MM.1S (cell line): ENCODE measurements at regions not wholly inside any gene's neighbourhood (a gene's known extent, or its start where the extent isn't known, plus 50 kb on each side); places are given as distances from the start of the nearest gene placed in this dataset.

Experiments used
- EZH2 ChIP-seq: fragments of 300-600 bp; sonication (generic); optimal IDR thresholded peaks from 2 replicates; pipeline ENCODE3; 2017; ENCODE audit warnings: low read depth, mild to moderate bottlenecking, antibody characterized with exemption, low read length, mixed read lengths
- TF ChIP-seq, protein P1 (sequence below): fragments of 300-600 bp; sonication (generic); IDR thresholded peaks from 2 replicates; pipeline ENCODE4 v1.5.1; 2016; ENCODE audit warnings: antibody characterized with exemption, low read length, mixed read lengths

DNA sequence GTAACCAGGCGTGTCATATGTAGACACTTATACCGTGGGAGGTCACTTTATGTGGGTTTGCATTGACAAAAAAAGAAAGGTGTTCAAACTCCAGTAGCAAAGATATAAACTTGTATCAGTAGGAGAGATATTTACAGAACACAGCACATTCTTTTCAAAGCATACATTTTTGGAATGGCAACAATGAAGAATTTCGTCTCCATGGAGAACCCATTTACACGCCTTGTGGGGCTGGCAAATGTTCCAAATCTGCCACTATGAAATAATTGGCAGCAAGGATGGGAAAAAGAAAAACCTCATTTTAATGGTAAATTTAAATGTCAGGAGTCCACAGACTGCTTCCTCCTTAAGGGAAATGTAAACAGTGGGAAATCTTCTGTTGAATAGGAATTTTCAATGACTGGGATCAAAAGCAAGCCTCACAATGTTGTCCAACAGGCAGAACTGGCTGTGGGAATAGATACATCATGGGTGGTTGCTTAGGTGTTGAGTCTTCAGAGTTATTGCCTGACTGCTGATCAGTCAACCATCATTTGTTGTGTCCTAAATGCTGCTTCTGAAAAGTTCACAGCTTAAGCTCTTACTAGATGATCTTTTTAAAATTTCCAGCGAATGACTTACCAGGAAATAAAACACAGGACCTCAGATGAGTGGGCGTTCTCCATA lies 256.6 kb upstream of the SEMA3C start:
- TF ChIP-seq EZH2 = no peak
- TF ChIP-seq, protein P1, sequence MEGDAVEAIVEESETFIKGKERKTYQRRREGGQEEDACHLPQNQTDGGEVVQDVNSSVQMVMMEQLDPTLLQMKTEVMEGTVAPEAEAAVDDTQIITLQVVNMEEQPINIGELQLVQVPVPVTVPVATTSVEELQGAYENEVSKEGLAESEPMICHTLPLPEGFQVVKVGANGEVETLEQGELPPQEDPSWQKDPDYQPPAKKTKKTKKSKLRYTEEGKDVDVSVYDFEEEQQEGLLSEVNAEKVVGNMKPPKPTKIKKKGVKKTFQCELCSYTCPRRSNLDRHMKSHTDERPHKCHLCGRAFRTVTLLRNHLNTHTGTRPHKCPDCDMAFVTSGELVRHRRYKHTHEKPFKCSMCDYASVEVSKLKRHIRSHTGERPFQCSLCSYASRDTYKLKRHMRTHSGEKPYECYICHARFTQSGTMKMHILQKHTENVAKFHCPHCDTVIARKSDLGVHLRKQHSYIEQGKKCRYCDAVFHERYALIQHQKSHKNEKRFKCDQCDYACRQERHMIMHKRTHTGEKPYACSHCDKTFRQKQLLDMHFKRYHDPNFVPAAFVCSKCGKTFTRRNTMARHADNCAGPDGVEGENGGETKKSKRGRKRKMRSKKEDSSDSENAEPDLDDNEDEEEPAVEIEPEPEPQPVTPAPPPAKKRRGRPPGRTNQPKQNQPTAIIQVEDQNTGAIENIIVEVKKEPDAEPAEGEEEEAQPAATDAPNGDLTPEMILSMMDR = no peak
